ENCODE measurements at regions not wholly inside any gene's neighbourhood (a gene's known extent, or its start where the extent isn't known, plus 50 kb on each side); places are given as distances from the start of the nearest gene placed in this dataset.
A peak's percentile ranks its signal among the peaks of the same experiment; 100 is the strongest.

DNA sequence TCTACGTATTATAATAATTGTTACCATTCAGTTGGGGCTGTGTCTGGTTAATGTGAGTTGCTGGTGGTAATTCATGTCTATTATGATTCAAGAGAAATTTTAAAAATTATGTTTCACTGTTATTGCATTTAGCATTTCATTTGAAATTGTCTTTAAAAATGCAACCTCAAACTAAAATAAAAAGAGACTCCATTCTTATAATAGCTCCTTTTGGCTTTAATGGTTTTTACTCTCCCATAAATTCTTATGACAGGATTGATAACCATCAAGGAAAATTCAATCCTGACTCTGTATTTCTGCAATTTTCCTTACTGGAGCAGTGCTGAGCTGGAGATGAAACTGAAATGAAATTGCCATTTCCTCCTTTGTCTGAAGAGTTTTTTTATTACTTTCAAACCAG, 262.7 kb downstream of the REEP3 start:
- TF ChIP-seq ZFP3 (CRISPR knock-in tag; IDR thresholded peaks at IDR 0.05) = no peak
- no peak for TF ChIP-seq ARNTL (CRISPR knock-in tag; IDR thresholded peaks at IDR 0.05; ENCODE audit: borderline replicate concordance, low read depth)
- TF ChIP-seq GLIS3 (CRISPR knock-in tag; IDR thresholded peaks at IDR 0.05) = no peak
- no peak for TF ChIP-seq SNAI2 (CRISPR knock-in tag; IDR thresholded peaks at IDR 0.05)
- no peak for TF ChIP-seq ZNF8 (CRISPR knock-in tag; IDR thresholded peaks at IDR 0.05)
- TF ChIP-seq ZC3H10 (CRISPR knock-in tag; IDR thresholded peaks at IDR 0.05) = no peak
- TF ChIP-seq ISL1 (CRISPR knock-in tag; IDR thresholded peaks at IDR 0.05) = peak; percentile 82
- no peak for TF ChIP-seq ZFP30 (CRISPR knock-in tag; IDR thresholded peaks at IDR 0.05)
